Nephron (organoid): ENCODE measurements at regions not wholly inside any gene's neighbourhood (a gene's known extent, or its start where the extent isn't known, plus 50 kb on each side); places are given as distances from the start of the nearest gene placed in this dataset.
"Not testable (repeated sequence)": the region's sequence is repeated elsewhere in the genome, so short reads cannot be mapped to it uniquely, and the experiment has no call there.

ENCODE experiments used
- H3K27ac Mint-ChIP-seq, 3 experiments: 2 replicates each; pipeline ENCODE4 v1.8.0; 2020; ENCODE audit warnings: mixed read lengths in 3 of 3, mild to moderate bottlenecking in 2 of 3, moderate library complexity in 1 of 3
- H3K27me3 Mint-ChIP-seq: 2 replicates; pipeline ENCODE4 v1.8.0; 2021; ENCODE audit warnings: low read depth, mild to moderate bottlenecking, moderate library complexity, mixed read lengths
- H3K36me3 Mint-ChIP-seq: 2 replicates; pipeline ENCODE4 v1.8.0; 2020; ENCODE audit warnings: low read depth, mixed read lengths
- H3K4me1 Mint-ChIP-seq: 2 replicates; pipeline ENCODE4 v1.8.0; 2020; ENCODE audit warnings: mixed read lengths
- H3K4me3 Mint-ChIP-seq, 3 experiments: 2 replicates each; pipeline ENCODE4 v1.8.0; 2020; ENCODE audit warnings: mild to moderate bottlenecking in 3 of 3, mixed read lengths in 3 of 3, moderate library complexity in 2 of 3
- H3K9me3 Mint-ChIP-seq: 2 replicates; pipeline ENCODE4 v1.8.0; 2020; ENCODE audit warnings: mixed read lengths
- CTCF ChIP-seq, 3 experiments: fragments of 200-600 bp; sonication (generic); IDR thresholded peaks; one replicate each; pipeline ENCODE4 v1.5.0; 2021; ENCODE audit warnings: antibody characterized with exemption in 3 of 3; ENCODE audit not compliant: unreplicated experiment in 3 of 3

GRCh38 chr9:135304886-135305285 lies 174.7 kb upstream of the PPP1R26 start:
- H3K4me3 Mint-ChIP-seq, result no peak overlapping the region
- TF ChIP-seq CTCF (IDR thresholded peaks at IDR 0.05; ENCODE audit: unreplicated experiment in 3 of 3), result no peak
- peaks cover 5% of the 10 kb centered on the region for H3K9me3 Mint-ChIP-seq
- H3K4me1 Mint-ChIP-seq, result no peaks in the 10 kb centered on the region
- no peak overlapping the region for H3K27ac Mint-ChIP-seq
- peaks cover 72% of the 10 kb centered on the region for H3K27me3 Mint-ChIP-seq
- H3K36me3 Mint-ChIP-seq, result no peaks in the 10 kb centered on the region

GRCh38 chr9:135305546-135306180 lies 173.9 kb upstream of the PPP1R26 start:
- H3K36me3 Mint-ChIP-seq, result no peaks in the 10 kb centered on the region
- H3K27me3 Mint-ChIP-seq, result peaks cover 71% of the 10 kb centered on the region

GRCh38 chr9:135306699-135307098 lies 172.9 kb upstream of the PPP1R26 start:
- no peak overlapping the region for H3K4me3 Mint-ChIP-seq
- no peak overlapping the region for H3K27ac Mint-ChIP-seq
- H3K4me1 Mint-ChIP-seq, result no peaks in the 10 kb centered on the region
- TF ChIP-seq CTCF (IDR thresholded peaks at IDR 0.05; ENCODE audit: unreplicated experiment in 3 of 3), result no peak
- H3K9me3 Mint-ChIP-seq, result peaks cover 9% of the 10 kb centered on the region
- H3K27me3 Mint-ChIP-seq, result peaks cover 67% of the 10 kb centered on the region
- no peaks in the 10 kb centered on the region for H3K36me3 Mint-ChIP-seq

More at GRCh38 chr9:135305546-135306180, 173.9 kb upstream of the PPP1R26 start:
- TF ChIP-seq CTCF (IDR thresholded peaks at IDR 0.05; ENCODE audit: unreplicated experiment in 3 of 3), result no peak
- Mint-ChIP-seq H3K4me3 (no peak overlapping the region), H3K27ac (no peak overlapping the region), H3K9me3 (peaks cover 9% of the 10 kb centered on the region), H3K4me1 (no peaks in the 10 kb centered on the region)

GRCh38 chr9:135307300-135307699 lies 172.3 kb upstream of the PPP1R26 start:
- Mint-ChIP-seq H3K4me3 (no peak overlapping the region), H3K27ac (no peak overlapping the region), H3K36me3 (no peaks in the 10 kb centered on the region), H3K4me1 (no peaks in the 10 kb centered on the region), H3K27me3 (peaks cover 67% of the 10 kb centered on the region), H3K9me3 (peaks cover 12% of the 10 kb centered on the region)
- TF ChIP-seq CTCF (IDR thresholded peaks at IDR 0.05; ENCODE audit: unreplicated experiment in 3 of 3), result no peak

- not testable (repeated sequence) for H3K4me1 Mint-ChIP-seq, H3K27ac Mint-ChIP-seq, H3K4me3 Mint-ChIP-seq, H3K36me3 Mint-ChIP-seq
- Mint-ChIP-seq H3K9me3 (peaks cover 16% of the 10 kb centered on the region), H3K27me3 (peaks cover 63% of the 10 kb centered on the region)
Observed at GRCh38 chr9:135307919-135308318, 171.7 kb upstream of the PPP1R26 start.

GRCh38 chr9:135308821-135309762 lies 170.5 kb upstream of the PPP1R26 start:
- no peaks in the 10 kb centered on the region for H3K4me1 Mint-ChIP-seq
- peaks cover 4% of the 10 kb centered on the region for H3K36me3 Mint-ChIP-seq
- H3K4me3 Mint-ChIP-seq, result no peak overlapping the region
- H3K27me3 Mint-ChIP-seq, result peaks cover 62% of the 10 kb centered on the region
- H3K27ac Mint-ChIP-seq, result no peak overlapping the region
- no peak for TF ChIP-seq CTCF (IDR thresholded peaks at IDR 0.05; ENCODE audit: unreplicated experiment in 3 of 3)
- H3K9me3 Mint-ChIP-seq, result peaks cover 17% of the 10 kb centered on the region
